Testis (tissue), 2 donors: ENCODE measurements at regions not wholly inside any gene's neighbourhood (a gene's known extent, or its start where the extent isn't known, plus 50 kb on each side); places are given as distances from the start of the nearest gene placed in this dataset.
A peak's percentile ranks its signal among the peaks of the same experiment; 100 is the strongest.

Experiments
- DNase-seq: peaks from one replicate; pipeline ENCODE4 v3.0.0-alpha.2; 2019
- H3K27ac ChIP-seq, 2 donors: fragments of 200-600 bp; sonication (generic); one replicate each; pipeline ENCODE4 v1.5.1; 2019
- H3K27me3 ChIP-seq: fragments of 200-600 bp; sonication (generic); one replicate; pipeline ENCODE4 v1.5.1; 2019
- H3K36me3 ChIP-seq: fragments of 200-600 bp; sonication (generic); one replicate; pipeline ENCODE4 v1.5.1; 2017; ENCODE audit warnings: low read depth; ENCODE audit errors: missing control alignments
- H3K4me1 ChIP-seq: fragments of 200-600 bp; sonication (generic); one replicate; pipeline ENCODE4 v1.5.1; 2019
- H3K4me3 ChIP-seq, 2 donors: fragments of 200-600 bp; sonication (generic); one replicate each; pipeline ENCODE4 v1.5.1; 2017 to 2019
- H3K9me3 ChIP-seq: fragments of 200-600 bp; sonication (generic); one replicate; pipeline ENCODE4 v1.5.1; 2017
- POLR2A ChIP-seq: fragments of 450-650 bp; IDR thresholded peaks from one replicate; pipeline ENCODE4 v1.6.1; 2017; ENCODE audit warnings: antibody characterized with exemption, mild to moderate bottlenecking, moderate library complexity
- WGBS, 2 donors: methylation state at CpG; one replicate each; pipeline ENCODE4 v1.1.5; 2018; 5-methylcytosine and 5-hydroxymethylcytosine counted together
- intact Hi-C: fragments of 100-400 bp; cut with DNase I; formaldehyde crosslinking; loops from one replicate; pipeline ENCODE4 v1.15.1; 2023; ENCODE audit warnings: low total_unique reads
- TF ChIP-seq, protein P1 (sequence below), 3 experiments: fragments of 450-650 bp in 2 of 3; fragments of 200-600 bp in 1 of 3; sonication (generic) in 1 of 3; IDR thresholded peaks; one replicate each; pipeline ENCODE4 v1.5.1; 2016 to 2019; ENCODE audit warnings: antibody characterized with exemption in 3 of 3, mild to moderate bottlenecking in 2 of 3, moderate library complexity in 1 of 3

DNA sequence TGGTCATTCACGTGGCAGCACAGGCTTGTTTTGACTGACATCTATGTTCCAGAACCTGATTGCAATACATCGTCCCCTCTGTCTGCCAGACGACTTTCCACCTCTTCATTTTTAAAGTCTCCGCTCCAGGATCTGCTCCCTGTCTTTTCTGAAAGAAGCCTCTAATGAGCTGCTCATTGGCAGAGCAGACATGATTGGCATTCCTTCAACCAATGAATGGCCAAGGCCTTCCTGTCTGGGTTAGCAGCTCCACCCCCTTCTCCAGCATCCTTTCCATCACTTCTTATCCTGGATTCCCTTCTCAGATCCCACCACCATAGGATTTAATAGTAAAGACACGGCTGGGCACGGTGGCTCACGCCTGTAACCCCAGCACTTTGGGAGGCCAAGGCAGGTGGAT is 202.7 kb upstream of the KLF3 start:
- Histone ChIP-seq H3K4me3 (no peak overlapping the region), H3K36me3 (no peaks in the 10 kb centered on the region), H3K4me1 (no peaks in the 10 kb centered on the region), H3K27me3 (no peaks in the 10 kb centered on the region), H3K27ac (no peak overlapping the region), H3K9me3 (no peaks in the 10 kb centered on the region)
- no peak for TF ChIP-seq POLR2A
- TF ChIP-seq, protein P1, sequence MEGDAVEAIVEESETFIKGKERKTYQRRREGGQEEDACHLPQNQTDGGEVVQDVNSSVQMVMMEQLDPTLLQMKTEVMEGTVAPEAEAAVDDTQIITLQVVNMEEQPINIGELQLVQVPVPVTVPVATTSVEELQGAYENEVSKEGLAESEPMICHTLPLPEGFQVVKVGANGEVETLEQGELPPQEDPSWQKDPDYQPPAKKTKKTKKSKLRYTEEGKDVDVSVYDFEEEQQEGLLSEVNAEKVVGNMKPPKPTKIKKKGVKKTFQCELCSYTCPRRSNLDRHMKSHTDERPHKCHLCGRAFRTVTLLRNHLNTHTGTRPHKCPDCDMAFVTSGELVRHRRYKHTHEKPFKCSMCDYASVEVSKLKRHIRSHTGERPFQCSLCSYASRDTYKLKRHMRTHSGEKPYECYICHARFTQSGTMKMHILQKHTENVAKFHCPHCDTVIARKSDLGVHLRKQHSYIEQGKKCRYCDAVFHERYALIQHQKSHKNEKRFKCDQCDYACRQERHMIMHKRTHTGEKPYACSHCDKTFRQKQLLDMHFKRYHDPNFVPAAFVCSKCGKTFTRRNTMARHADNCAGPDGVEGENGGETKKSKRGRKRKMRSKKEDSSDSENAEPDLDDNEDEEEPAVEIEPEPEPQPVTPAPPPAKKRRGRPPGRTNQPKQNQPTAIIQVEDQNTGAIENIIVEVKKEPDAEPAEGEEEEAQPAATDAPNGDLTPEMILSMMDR (IDR thresholded peaks at IDR 0.05), result no peak
- intact Hi-C loops, result no loop called here
- 84% methylated on average over 7 of the region's 7 CpGs for WGBS, 2 donors
- peak; percentile 34 for DNase-seq

DNA sequence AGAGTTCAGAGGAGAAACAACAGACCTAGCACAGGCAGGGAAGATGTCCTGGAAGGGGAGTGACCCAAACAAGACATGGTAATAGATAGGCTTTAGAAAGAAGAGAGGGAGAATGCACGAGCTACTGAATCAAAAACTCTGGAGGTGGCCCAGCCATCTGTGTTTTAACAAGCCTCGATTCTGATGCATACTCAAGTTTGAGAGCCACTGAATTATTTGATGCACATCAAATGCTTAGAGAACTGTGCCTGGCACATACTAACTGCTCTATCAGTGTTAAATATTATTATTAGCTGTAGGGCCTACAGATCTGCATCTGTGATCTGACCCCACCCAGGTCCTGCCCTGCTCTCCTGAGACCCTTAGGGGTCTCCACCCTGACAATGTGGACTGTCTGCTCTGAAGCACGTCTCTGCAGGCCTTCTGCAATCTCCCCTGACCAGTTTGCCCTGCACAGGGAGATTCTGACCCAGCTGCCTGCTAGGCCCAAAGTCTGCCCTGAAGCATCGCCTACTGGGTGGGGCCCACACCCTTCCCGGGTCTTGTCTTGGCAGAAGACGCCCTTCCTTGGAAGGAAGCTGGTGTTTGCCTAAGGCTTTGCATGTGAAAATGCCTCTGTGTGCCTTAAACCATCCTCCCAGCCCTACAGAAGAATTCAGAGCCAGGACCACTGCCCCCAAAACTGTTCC is 201.5 kb upstream of the KLF3 start:
- intact Hi-C loops, result no loop called here
- no peaks in the 10 kb centered on the region for H3K27me3 ChIP-seq
- no peak for DNase-seq

DNA sequence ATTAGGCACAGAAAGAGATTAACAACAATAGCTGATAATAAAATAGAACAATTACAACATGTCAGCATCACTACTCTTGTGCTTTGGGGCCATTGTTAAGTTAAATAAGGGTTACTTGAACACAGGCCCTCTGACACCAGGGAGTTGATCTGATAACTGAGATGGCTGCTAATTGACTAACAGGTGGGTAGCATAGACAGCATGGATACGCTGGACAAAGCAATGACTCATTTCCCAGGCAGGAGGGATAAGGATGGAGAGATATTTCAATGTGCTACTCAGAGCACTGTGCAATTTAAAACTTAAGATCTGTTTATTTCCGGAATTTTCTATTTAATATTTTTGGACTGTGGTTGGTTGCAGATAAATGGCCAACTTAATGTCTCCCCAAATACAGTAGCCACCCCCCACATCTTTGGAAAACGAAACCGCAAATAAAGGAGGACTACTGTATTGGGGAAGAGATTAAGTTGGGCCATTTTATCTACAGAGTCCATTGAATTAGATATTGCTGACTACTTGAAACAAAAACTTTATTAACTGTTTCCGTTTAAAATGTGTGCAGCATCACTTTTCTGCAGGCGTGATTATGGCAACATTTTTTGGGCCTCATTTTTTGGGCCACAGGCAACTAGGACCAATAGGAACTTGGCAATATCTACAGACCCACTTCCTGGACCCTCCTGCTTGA is 200.6 kb upstream of the KLF3 start:
- 90 to 91% methylated on average over 6 of the region's 6 CpGs for WGBS, 2 donors
- Histone ChIP-seq H3K36me3 (no peaks in the 10 kb centered on the region), H3K9me3 (no peaks in the 10 kb centered on the region), H3K27ac (no peak overlapping the region), H3K4me1 (no peaks in the 10 kb centered on the region), H3K27me3 (no peaks in the 10 kb centered on the region), H3K4me3 (no peak overlapping the region)
- DNase-seq, result no peak
- intact Hi-C loops, result no loop called here
- TF ChIP-seq POLR2A, result no peak
- TF ChIP-seq, protein P1 (IDR thresholded peaks at IDR 0.05), result no peak

More for the DNA sequence above, 201.5 kb upstream of the KLF3 start:
- H3K36me3 ChIP-seq, result no peaks in the 10 kb centered on the region
- H3K4me3 ChIP-seq, result no peak overlapping the region
- 82 to 88% methylated on average over 4 to 6 of the region's 6 CpGs for WGBS, 2 donors
- no peaks in the 10 kb centered on the region for H3K4me1 ChIP-seq
- no peak for TF ChIP-seq POLR2A
- H3K27ac ChIP-seq, result no peak overlapping the region
- H3K9me3 ChIP-seq, result no peaks in the 10 kb centered on the region

DNA sequence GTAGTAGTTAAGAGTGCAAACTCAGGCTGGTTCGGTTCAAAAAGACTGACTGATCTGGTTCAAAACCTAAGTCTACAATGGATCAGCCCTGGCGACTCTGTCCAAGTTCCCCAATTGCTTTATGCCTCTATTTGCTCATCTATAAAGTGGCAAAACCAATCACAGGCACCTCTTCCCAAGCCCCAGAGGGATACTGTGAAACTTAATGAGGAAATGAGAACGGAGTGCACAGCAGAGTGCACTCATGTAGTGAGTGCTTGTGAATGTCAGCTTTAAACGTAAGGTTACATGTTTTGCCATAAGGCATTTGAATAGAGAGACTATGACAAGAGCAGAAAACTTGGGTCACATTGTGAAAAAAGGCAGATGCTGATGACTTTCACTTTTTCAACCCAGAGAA is 199.7 kb upstream of the KLF3 start:
- no peaks in the 10 kb centered on the region for H3K27me3 ChIP-seq
- intact Hi-C loops, result no loop called here
- H3K36me3 ChIP-seq, result no peaks in the 10 kb centered on the region
- H3K9me3 ChIP-seq, result no peaks in the 10 kb centered on the region
- H3K4me1 ChIP-seq, result no peaks in the 10 kb centered on the region
- DNase-seq, result no peak
- TF ChIP-seq, protein P1 (IDR thresholded peaks at IDR 0.05), result no peak
- no peak overlapping the region for H3K4me3 ChIP-seq
- WGBS, 2 donors, result 84 to 91% methylated on average over 4 of the region's 4 CpGs
- H3K27ac ChIP-seq, result no peak overlapping the region

DNA sequence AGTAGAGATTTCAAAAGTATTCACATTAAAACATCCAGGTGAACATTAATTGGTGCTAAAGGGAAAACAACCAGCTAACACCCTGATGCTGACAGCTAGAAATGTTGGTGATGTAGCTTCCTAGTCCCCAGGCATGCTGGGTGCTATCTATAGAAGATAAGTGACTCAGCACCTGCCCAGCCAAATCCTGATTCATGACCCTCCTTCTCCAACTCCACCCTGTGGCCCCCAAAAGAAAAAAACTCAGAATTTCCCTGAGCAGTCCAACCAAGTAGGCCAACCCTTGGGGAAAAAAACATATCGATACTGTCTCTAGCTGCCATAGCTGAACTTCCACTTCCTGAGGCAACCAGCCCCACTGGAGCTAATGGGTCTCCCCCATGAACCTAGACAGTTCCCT is 197.6 kb upstream of the KLF3 start:
- Histone ChIP-seq H3K4me3 (no peak overlapping the region), H3K36me3 (no peaks in the 10 kb centered on the region), H3K9me3 (no peaks in the 10 kb centered on the region), H3K27me3 (no peaks in the 10 kb centered on the region), H3K4me1 (no peaks in the 10 kb centered on the region), H3K27ac (no peak overlapping the region)
- intact Hi-C loops, result no loop called here
- WGBS, 2 donors, result 93 to 100% methylated on average over 1 of the region's 1 CpG
- no peak for TF ChIP-seq POLR2A
- TF ChIP-seq, protein P1 (IDR thresholded peaks at IDR 0.05), result no peak
- DNase-seq, result no peak
